Astrocyte of the spinal cord (primary cell): ENCODE measurements at regions not wholly inside any gene's neighbourhood (a gene's known extent, or its start where the extent isn't known, plus 50 kb on each side); places are given as distances from the start of the nearest gene placed in this dataset.

ENCODE experiments used
- DNase-seq: peaks from one replicate; pipeline ENCODE4 v3.0.0; 2011; ENCODE audit warnings: low read depth, low spot score
- H3K4me3 ChIP-seq: 2 replicates; pipeline ENCODE4 v1.5.1; 2011; ENCODE audit warnings: low read depth, mild to moderate bottlenecking, low read length, moderate library complexity
- in situ Hi-C: cut with HindIII; loops from 2 replicates; pipeline ENCODE4 v1.10.0; 2017; ENCODE audit warnings: low sequenced_read_pairs
- TF ChIP-seq, protein P1 (sequence below): IDR thresholded peaks from 2 replicates; pipeline ENCODE4 v1.5.1; 2012; ENCODE audit warnings: low read depth, mild to moderate bottlenecking, low read length, inconsistent platforms

DNA sequence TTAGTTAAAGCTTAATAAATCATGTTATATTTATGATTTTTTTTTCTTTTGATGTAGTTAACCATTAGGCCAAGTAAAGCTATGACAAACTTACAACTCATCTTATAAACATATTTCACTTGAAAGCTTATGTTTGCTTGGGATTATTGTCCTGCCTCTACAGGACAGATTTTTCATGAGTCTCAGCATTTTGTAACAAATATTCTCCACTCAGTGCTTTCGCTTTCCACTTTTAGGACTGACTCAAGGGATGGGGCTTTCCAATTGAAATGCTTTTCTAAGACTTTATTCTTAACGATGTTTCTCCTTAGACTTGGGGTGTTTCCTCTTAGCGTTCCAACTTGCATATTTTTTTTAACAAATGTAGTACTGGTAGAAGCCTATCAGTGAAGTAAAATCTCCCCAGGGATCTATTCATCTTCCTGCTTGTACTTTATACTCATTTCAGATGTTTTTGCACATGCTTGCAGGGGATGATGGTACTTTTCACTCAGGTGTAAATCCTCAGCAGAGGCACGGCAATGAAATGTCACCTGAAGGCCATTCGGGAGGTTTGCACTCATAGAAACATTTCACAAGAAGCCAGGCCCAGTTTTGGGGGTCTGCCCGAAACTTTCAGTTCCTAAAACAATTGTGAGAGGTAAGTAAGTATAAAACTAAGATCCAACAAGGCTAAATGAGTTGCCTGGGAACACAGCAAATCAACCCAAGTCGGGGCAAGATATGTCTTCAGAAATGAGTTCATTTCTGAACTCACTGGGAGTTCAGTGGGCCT lies 298.1 kb upstream of the FOXQ1 start:
- DNase-seq, result no peak
- no peak overlapping the region for H3K4me3 ChIP-seq
- in situ Hi-C loops, result no loop called here
- TF ChIP-seq, protein P1, sequence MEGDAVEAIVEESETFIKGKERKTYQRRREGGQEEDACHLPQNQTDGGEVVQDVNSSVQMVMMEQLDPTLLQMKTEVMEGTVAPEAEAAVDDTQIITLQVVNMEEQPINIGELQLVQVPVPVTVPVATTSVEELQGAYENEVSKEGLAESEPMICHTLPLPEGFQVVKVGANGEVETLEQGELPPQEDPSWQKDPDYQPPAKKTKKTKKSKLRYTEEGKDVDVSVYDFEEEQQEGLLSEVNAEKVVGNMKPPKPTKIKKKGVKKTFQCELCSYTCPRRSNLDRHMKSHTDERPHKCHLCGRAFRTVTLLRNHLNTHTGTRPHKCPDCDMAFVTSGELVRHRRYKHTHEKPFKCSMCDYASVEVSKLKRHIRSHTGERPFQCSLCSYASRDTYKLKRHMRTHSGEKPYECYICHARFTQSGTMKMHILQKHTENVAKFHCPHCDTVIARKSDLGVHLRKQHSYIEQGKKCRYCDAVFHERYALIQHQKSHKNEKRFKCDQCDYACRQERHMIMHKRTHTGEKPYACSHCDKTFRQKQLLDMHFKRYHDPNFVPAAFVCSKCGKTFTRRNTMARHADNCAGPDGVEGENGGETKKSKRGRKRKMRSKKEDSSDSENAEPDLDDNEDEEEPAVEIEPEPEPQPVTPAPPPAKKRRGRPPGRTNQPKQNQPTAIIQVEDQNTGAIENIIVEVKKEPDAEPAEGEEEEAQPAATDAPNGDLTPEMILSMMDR, result no peak

DNA sequence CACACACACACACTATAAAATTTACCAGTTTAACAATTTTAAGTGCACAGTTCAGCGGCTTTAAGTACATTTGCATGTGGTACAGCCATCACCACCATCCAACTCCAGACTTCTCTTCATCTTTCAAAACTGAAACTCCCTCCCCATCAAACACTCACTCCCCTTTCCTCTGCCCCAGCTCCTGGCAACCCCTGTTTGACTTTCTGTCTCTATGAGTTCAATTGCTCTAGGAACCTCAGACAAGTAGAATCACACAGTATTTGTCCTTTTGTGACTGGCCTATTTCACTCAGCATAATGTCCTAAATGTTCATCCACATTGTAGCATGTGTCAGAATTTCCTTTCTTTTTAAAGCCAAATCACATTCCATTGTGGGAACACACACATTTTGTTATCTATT lies 302.8 kb upstream of the FOXQ1 start:
- in situ Hi-C loops, result no loop called here
- TF ChIP-seq, protein P1, result no peak
- no peak for DNase-seq
- no peak overlapping the region for H3K4me3 ChIP-seq

- TF ChIP-seq, protein P1, result no peak
- in situ Hi-C loops, result no loop called here
- H3K4me3 ChIP-seq, result no peak overlapping the region
- DNase-seq, result no peak
Observed at GRCh38 chr6:1007159-1007558, 304.7 kb upstream of the FOXQ1 start.

GRCh38 chr6:1004885-1005630 lies 306.8 kb upstream of the FOXQ1 start:
- peak; percentile 29 for DNase-seq
- H3K4me3 ChIP-seq, result no peak overlapping the region
- in situ Hi-C loops, result no loop called here
- TF ChIP-seq, protein P1, result no peak

DNA sequence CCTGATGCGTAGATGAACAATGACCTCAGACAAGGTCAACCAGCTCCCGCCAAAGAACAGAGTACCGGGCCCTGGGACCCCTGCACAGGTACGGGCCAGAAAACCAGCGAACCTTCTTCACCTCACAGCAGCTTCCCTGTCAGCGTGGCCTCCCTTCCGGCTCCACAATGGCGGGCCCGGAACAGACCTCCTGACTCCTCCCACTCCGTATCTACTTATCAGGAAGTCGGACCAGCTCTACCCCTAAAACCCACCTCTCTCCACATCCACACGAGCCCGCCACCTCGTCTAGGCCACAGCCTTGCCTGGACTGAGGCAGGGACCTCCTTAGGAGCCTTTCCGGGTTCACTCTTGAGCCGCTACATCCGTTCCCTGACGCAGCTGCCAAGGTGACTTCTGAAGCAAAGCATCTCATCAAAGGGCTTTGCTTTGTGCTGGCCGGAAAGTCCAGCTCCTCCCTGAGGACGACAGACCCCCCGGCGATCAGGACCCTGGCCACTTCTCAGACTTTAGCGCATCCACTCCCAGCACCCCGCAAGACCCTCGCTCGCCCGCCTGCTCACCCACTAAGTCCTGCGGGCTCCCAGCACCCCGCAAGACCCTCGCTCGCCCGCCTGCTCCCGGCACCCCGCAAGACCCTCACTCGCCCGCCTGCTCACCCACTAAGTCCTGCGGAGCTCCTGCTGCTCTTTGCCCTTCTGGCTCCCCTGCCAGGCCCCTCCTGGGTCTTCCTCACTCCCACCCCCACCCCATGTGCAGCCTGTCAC lies 308.3 kb upstream of the FOXQ1 start:
- TF ChIP-seq, protein P1, result no peak
- no peak overlapping the region for H3K4me3 ChIP-seq
- in situ Hi-C loops, result no loop called here
- no peak for DNase-seq

DNA sequence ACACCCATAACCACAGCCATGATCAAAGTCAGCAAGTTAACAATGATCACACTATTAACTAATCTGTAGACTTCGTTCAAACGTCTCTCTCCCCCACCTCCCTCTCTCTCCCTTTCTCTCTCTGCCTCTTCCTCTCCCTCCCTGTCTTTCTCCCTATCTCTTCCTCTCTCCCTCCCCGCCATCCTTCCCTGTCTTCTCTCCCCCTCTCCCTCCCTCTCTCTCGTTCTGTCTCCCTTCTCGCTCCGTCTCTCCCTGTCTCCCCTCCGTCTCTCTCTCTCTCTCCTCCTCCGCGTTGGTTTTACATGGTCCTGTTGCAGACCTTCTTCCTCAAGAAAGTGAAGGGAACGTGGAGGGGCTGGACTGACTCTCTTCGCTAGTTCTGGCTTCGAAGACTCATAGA lies 308.9 kb upstream of the FOXQ1 start:
- TF ChIP-seq, protein P1, result no peak
- in situ Hi-C loops, result no loop called here
- no peak for DNase-seq
- no peak overlapping the region for H3K4me3 ChIP-seq
